HUES64 (cell line): ENCODE measurements at regions not wholly inside any gene's neighbourhood (a gene's known extent, or its start where the extent isn't known, plus 50 kb on each side); places are given as distances from the start of the nearest gene placed in this dataset.

ENCODE experiments used
- H3K27ac ChIP-seq: 2 replicates; pipeline ENCODE4 v1.7.0; 2013; ENCODE audit warnings: low read depth, low read length, inconsistent platforms
- H3K27me3 ChIP-seq: 2 replicates; pipeline ENCODE4 v1.6.1; 2013; ENCODE audit warnings: mild to moderate bottlenecking, low read length; ENCODE audit not compliant: insufficient read depth
- H3K36me3 ChIP-seq: 2 replicates; pipeline ENCODE4 v1.6.1; 2013; ENCODE audit warnings: mild to moderate bottlenecking, low read length; ENCODE audit not compliant: insufficient read depth
- H3K4me1 ChIP-seq: 2 replicates; pipeline ENCODE4 v1.6.1; 2013; ENCODE audit warnings: mild to moderate bottlenecking, low read length, moderate library complexity; ENCODE audit not compliant: insufficient read depth
- H3K4me3 ChIP-seq: 2 replicates; pipeline ENCODE4 v1.5.1; 2013; ENCODE audit warnings: mild to moderate bottlenecking, low read length, moderate library complexity
- H3K9ac ChIP-seq: 2 replicates; pipeline ENCODE4 v1.6.1; 2013; ENCODE audit warnings: mild to moderate bottlenecking, low read depth, low read length
- H3K9me3 ChIP-seq: 2 replicates; pipeline ENCODE4 v1.6.1; 2013; ENCODE audit warnings: low read depth, low read length; ENCODE audit not compliant: insufficient read depth
- WGBS: fragments of 150-250, 120-280 bp; methylation state at CpG from one replicate; pipeline ENCODE4 v1.1.7; 2013; ENCODE audit warnings: missing lambda C conversion rate; 5-methylcytosine and 5-hydroxymethylcytosine counted together

- WGBS, result 89% methylated on average over 4 of the region's 4 CpGs
- Histone ChIP-seq H3K36me3 (no peaks in the 10 kb centered on the region), H3K27ac (no peak overlapping the region), H3K9me3 (no peaks in the 10 kb centered on the region), H3K27me3 (no peaks in the 10 kb centered on the region), H3K9ac (no peak overlapping the region), H3K4me1 (no peaks in the 10 kb centered on the region), H3K4me3 (no peak overlapping the region)
These were observed 59.4 kb upstream of the CD44 start for GRCh38 chr11:35079611-35080010.

GRCh38 chr11:35082321-35083180 is 56.4 kb upstream of the CD44 start:
- H3K27me3 ChIP-seq, result no peaks in the 10 kb centered on the region
- no peaks in the 10 kb centered on the region for H3K36me3 ChIP-seq
- H3K9me3 ChIP-seq, result no peaks in the 10 kb centered on the region
- H3K4me3 ChIP-seq, result no peak overlapping the region
- WGBS, result 83% methylated on average over 15 of the region's 15 CpGs
- H3K27ac ChIP-seq, result peak overlapping the region; percentile 53
- no peak overlapping the region for H3K9ac ChIP-seq
- no peaks in the 10 kb centered on the region for H3K4me1 ChIP-seq

GRCh38 chr11:35083181-35083430 is 55.9 kb upstream of the CD44 start:
- Histone ChIP-seq H3K27me3 (no peaks in the 10 kb centered on the region), H3K4me3 (no peak overlapping the region), H3K36me3 (no peaks in the 10 kb centered on the region), H3K4me1 (no peaks in the 10 kb centered on the region), H3K9ac (no peak overlapping the region), H3K27ac (peak overlapping the region; percentile 53; the same call in 1 of the 2 replicates), H3K9me3 (no peaks in the 10 kb centered on the region)
- WGBS, result 78% methylated on average over 2 of the region's 2 CpGs

GRCh38 chr11:35083431-35084238 is 55.3 kb upstream of the CD44 start:
- H3K27me3 ChIP-seq, result no peaks in the 10 kb centered on the region
- H3K4me1 ChIP-seq, result no peaks in the 10 kb centered on the region
- no peak overlapping the region for H3K4me3 ChIP-seq
- no peaks in the 10 kb centered on the region for H3K36me3 ChIP-seq
- peak overlapping the region; percentile 53; the same call in 1 of the 2 replicates for H3K27ac ChIP-seq
- 48% methylated on average over 8 of the region's 11 CpGs for WGBS
- no peaks in the 10 kb centered on the region for H3K9me3 ChIP-seq
- no peak overlapping the region for H3K9ac ChIP-seq

GRCh38 chr11:35084817-35085440 is 54.0 kb upstream of the CD44 start:
- Histone ChIP-seq H3K9ac (no peak overlapping the region), H3K27ac (no peak overlapping the region), H3K36me3 (no peaks in the 10 kb centered on the region), H3K4me1 (no peaks in the 10 kb centered on the region), H3K9me3 (no peaks in the 10 kb centered on the region), H3K4me3 (no peak overlapping the region), H3K27me3 (no peaks in the 10 kb centered on the region)
- WGBS, result 92% methylated on average over 2 of the region's 3 CpGs

- H3K4me1 ChIP-seq, result no peaks in the 10 kb centered on the region
- no peaks in the 10 kb centered on the region for H3K36me3 ChIP-seq
- no peaks in the 10 kb centered on the region for H3K27me3 ChIP-seq
- 88% methylated on average over 4 of the region's 4 CpGs for WGBS
- H3K9me3 ChIP-seq, result no peaks in the 10 kb centered on the region
- H3K9ac ChIP-seq, result no peak overlapping the region
- H3K4me3 ChIP-seq, result no peak overlapping the region
- no peak overlapping the region for H3K27ac ChIP-seq
These were observed 53.3 kb upstream of the CD44 start for GRCh38 chr11:35085531-35086165.

- Histone ChIP-seq H3K9ac (no peak overlapping the region), H3K4me1 (no peaks in the 10 kb centered on the region), H3K27me3 (no peaks in the 10 kb centered on the region), H3K9me3 (no peaks in the 10 kb centered on the region), H3K36me3 (no peaks in the 10 kb centered on the region), H3K27ac (no peak overlapping the region), H3K4me3 (no peak overlapping the region)
- 100% methylated on average over 1 of the region's 1 CpG for WGBS
These were observed 51.3 kb upstream of the CD44 start for GRCh38 chr11:35087648-35088047.

- H3K9ac ChIP-seq, result no peak overlapping the region
- H3K27me3 ChIP-seq, result no peaks in the 10 kb centered on the region
- 94% methylated on average over 2 of the region's 2 CpGs for WGBS
- no peaks in the 10 kb centered on the region for H3K9me3 ChIP-seq
- H3K4me3 ChIP-seq, result no peak overlapping the region
- H3K27ac ChIP-seq, result no peak overlapping the region
- H3K4me1 ChIP-seq, result no peaks in the 10 kb centered on the region
- H3K36me3 ChIP-seq, result no peaks in the 10 kb centered on the region
These were observed 50.7 kb upstream of the CD44 start for GRCh38 chr11:35088226-35088625.

- Histone ChIP-seq H3K27me3 (no peaks in the 10 kb centered on the region), H3K4me3 (no peak overlapping the region), H3K36me3 (no peaks in the 10 kb centered on the region), H3K9ac (no peak overlapping the region), H3K27ac (no peak overlapping the region), H3K9me3 (no peaks in the 10 kb centered on the region), H3K4me1 (no peaks in the 10 kb centered on the region)
- WGBS, result 93% methylated on average over 4 of the region's 4 CpGs
These were observed 50.3 kb upstream of the CD44 start for GRCh38 chr11:35088676-35089075.
